IPS DF 19.7 (cell line): ENCODE measurements at regions not wholly inside any gene's neighbourhood (a gene's known extent, or its start where the extent isn't known, plus 50 kb on each side); places are given as distances from the start of the nearest gene placed in this dataset.
"Not testable (repeated sequence)": the region's sequence is repeated elsewhere in the genome, so short reads cannot be mapped to it uniquely, and the experiment has no call there.

ENCODE experiments used
- DNase-seq: peaks from one replicate; pipeline ENCODE4 v3.0.0-alpha.2; 2013; ENCODE audit warnings: low read depth, low spot score

DNA sequence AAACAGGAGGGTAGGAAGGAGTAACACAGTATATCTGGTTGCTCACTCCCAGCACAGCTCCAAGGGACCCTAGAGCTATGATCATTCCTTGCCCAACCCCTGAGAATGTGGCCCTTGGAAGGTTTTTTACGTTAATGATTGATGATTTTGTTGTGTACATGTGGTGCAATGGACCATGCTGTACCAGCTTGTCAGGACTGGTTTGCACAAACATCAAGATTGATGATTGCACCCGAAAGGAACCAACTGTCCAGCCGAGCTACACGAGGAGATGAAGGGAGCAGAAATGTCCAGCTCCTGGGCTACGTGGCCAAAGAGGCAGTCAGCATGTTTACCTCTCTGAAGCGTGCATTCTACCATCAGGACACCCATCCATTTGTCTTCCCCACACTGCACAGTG is 83.2 kb upstream of the USP9X start:
- no peak for DNase-seq

DNA sequence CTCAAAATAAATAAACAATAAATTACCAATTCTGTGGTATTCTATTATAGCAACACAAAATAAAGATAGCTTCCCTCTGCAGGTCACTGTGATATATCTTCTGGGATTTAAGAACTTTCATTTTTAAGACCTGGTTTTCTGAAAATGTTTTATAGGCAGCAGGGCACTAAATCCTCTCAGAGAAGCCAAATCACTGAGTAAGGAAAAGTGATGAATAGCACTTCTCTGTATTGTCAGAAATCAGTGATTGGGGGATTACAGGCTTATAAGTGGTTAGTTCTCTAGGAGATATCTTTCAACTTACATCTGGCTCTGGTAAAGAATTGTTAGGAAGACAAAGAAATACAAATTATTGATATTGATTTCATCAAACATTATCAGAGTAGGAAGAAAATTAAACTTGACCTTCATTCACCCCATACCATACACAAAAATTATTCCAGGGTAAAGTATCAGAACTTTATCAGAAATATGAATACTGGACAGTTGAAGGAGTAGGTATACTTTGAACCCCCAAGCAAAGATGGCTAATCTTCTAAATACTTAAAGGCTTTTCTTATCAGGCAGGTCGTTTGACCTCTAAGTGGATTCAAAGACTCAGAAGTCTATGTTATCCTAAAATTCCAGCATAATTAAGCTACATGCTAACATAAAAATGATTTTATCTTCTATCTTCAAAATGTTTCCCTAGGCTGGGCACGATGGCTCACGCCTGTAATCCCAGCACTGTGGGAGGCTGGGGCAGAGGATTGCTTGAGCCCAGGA is 81.6 kb upstream of the USP9X start:
- DNase-seq = no peak

DNA sequence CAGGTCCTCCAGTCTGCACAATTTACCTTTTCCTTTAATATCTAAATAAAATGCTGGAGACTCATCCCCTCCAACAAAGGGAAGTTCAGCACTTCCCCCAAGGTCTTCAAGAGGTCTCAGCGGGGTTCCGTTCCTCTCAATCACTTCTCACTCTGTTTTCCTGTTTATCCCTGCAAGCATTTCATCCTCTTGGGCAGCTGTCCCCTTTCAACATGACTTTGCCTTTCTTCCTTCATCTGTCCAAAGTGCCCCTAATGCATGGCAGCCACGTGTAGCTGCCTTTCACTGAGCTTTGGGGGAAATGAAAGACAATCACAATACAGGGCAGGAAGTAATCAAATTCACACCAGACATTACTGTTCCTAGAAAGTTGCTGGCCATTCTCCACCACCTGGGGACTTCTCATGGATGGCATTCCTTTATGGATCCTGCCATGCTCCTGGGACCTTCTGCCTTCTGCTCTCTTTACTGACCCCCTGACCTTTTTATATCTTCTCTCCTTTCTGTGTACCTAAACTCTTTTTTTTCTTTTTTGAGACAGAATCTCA is 79.7 kb upstream of the USP9X start:
- no peak for DNase-seq

DNA sequence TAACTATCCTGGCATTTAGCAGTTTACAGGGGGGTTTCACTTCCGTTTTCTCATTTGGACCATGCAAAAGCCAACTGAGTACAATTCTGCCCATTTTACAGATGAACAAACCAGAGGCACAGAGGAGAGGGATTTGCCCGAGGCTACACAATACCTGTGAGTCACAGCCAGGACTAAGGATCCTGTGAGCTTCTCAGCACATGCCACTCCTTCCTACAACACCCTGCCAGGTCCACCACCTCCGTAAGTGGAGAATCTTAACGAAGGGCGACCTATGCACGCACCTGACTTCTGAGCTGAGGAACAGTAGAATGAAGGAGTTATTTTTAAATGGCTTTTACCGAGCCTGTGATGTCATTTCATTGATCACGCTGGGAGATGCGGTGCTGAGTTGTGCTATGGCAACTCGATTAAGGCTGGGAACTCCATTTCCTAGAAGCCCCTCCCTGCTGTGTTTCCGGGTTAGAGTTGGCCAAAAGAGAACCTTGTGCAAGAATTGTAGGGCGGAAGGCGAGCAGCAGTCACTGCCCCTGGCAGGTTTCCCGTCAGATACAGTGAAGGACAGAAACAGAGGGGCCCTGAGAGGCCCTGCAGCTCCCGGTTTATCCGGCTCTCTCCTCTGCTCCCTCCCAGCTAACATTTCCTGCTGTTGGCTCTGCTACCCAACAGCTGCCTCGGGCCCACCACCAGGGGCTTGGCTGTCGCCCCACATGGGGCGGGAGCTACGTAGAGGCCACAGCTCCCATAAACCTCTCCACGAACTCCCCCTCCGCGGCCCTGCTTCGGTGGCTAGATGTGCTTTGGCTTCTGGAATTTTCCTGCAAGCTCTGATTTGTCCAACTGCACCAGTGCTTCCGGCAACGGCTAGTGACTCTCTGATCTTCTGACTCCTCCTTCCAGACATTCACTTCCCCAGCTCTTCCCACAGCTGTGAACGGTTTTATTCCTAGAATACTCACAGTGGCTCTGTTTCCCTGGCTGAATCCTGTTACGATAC is 75.1 kb upstream of the USP9X start:
- DNase-seq = no peak

DNA sequence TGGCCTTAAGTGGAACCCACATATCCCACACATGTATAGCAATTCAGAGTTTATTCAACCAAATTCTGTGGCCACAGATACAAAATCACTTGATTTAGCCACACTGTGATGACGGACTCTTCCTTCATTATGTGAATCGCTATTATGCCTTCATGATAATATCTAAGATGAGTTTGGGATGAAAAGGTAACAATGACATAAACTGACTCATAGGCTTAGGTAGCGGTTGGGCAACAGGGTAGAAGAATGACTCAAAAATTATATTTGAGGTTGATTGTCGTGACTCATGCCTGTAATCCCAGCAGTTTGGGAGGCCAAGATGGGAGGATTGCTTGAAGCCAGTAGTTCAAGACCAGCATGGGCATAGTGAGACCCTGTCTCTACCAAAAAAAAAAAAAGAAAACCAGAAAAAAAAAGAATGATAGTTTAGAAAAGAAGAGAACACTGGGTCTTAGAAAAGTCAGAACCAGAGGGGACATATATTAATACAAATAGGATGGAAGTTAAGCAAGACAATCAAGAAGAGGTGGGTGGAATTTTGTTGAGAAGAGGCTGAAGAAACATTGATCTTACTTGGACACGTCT is 70.4 kb upstream of the USP9X start:
- no peak for DNase-seq

DNA sequence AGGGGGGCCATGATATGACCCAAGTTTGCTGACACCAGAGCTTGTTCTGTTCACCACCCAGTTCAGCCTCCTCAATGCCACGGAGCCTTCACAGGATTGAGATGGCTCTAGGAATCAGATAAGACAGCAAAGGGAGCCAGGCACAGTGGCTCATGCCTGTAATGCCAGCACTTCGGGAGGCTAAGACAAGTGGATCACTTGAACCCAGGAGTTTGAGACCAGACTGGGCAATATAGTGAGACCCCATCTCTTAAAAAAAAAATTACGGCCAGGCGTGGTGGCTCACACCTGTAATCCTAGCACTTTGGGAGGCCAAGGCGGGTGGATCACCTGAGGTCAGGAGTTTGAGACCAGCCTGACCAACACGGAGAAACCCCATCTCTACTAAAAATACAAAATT is 67.5 kb upstream of the USP9X start:
- DNase-seq = not testable (repeated sequence)

DNA sequence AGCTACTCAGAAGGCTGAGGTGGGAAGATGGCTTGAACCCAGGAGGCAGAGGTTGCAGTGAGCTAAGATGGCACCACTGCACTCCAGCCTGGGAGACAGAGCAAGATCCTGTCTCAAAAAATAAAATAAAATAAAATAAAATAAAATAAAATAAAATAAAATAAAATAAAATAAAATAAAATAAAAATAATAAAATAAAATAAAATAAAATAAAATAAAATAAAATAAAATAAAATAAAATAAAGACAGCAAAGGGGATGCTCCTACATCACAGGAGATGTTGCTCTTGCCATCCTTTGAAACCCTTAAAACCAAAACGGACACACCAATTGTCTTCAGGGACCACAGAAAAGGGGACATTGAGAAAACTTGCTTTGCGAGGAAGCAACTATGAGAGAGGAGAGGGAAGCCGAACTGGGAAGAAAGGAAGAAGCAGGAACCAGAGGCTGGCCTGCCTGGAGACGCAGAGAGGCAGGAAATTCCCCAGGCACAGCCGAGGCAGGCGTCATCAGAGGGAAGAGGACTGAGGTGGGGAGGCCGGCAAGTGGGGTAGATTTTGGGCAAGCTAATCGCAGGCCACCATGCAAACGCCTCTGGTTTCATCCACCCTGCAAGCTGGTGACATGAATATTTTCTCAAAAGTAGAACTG is 66.7 kb upstream of the USP9X start:
- not testable (repeated sequence) for DNase-seq

DNA sequence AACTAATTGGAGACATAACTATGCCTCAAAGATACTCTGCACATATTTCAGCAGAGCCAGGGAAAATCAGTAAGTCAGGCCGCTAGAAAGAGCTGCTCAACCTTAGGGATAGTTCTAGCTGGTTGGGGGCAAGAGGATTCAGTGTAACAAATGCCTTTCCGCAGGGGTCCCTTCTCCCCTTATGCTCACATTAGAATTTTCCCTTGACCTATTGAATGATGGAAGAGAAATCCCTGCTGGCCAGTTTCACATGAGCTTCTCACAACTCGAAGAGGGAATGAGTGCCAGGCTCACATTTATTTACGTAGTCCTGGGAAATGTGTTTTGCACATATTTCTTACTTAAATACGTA is 66.2 kb upstream of the USP9X start:
- no peak for DNase-seq

DNA sequence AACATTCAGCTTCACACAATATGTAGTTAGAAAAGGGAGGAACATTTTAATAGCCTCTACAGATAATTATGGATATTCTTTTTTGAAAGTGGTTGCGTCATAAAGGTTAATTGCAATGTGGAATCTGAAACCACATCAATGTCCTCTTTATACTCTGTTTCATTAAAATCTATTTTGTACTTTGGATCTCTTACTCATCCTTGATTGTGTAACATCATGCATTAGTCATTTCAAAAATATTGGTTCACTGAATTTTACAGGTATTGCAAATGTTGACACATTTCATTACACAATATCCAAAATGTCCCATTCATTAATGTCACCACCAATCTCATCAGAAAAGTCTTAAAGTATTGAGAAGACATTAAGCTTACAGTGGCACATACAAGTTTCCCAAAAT is 62.7 kb upstream of the USP9X start:
- DNase-seq = no peak

DNA sequence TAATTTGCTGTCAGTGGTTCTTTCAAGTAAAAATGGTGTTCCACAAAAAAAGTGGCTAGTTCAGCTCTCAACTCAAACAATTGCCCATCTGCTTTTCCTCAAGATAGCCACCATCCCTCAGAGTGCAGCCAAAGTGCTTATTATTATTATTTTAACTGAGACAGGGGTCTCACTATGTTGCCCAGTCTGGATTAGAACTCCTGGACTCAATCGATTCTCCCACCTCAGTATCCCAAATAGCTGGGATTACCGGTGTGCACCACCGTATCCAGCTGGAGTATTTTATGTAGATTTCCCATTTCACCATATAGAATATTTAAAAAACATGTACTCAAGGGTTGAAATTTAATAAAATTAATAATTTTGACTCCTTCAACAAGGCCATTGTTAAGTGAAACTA is 62.1 kb upstream of the USP9X start:
- DNase-seq = no peak

DNA sequence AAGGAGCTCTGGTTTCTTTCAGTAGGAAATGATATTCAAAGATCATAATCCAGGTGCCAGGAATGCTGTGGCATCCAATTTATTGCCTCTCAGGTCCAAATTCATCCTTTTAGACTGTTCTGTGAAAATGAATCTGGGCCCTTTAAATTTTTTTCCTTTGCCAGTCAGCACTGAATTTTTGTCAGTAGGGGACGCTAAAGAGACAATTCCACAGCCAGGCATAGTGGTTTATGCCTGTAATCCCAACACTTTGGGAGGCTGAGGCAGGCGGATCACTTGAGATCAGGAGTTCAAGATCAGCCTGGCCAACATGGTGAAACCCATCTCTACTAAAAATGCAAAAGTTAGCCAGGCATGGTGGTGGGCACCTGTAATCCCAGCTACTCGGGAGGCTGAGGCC is 60.9 kb upstream of the USP9X start:
- DNase-seq = not testable (repeated sequence)

DNA sequence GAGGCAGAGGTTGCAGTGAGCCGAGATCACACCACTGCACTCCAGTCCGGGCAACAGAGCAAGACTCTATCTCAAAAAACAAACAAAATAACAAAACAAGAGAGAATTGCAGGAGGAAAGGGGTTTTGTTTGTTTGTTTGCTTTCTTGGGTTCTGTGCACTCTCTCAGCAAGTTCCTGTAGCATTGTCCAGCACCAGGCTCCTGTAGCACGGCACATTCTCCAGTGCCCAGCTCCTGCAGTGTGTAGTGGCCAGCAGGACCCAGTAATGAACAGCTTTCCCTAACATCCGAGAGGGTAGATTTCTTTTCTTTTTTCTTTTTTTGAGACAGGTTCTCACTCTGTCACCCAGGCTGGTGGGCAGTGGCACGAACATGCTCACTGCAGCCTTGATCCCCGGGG is 60.5 kb upstream of the USP9X start:
- no peak for DNase-seq

DNA sequence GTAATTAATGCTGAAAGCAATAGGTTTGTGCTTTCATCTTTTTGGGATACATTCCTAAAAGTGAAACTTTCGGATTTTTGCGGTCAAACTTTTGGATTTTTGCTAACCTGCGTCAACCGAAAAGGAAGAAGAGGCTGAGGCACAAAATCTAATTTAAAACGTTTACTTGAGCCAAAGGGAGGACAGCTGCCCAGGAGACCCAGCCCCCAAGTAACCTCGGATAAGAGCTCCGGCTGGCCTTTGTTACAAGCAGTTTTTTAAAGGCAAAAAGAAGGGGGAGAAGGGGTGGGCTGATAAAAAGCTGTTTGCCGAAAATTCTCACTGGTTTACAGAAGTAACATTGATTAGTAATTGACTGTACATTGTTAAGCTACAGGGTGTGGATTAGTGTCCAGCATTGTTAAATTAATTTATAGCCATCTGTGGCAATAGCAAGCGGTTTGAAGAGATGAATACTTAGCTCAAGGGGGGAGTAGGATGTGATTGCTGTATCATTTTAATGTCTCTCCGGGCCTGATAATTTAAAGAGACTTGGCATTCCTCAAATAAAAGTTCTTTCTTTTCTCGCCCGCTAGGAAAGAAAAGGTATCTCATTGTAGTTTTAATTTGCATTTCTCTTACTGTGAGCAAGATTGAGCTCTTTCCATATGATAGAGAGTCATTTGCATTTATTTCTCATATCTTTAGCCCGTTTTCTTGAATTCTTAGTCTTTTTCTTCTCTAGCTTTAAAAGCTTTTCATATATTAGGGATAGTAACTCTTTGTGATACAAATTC is 59.1 kb upstream of the USP9X start:
- no peak for DNase-seq

DNA sequence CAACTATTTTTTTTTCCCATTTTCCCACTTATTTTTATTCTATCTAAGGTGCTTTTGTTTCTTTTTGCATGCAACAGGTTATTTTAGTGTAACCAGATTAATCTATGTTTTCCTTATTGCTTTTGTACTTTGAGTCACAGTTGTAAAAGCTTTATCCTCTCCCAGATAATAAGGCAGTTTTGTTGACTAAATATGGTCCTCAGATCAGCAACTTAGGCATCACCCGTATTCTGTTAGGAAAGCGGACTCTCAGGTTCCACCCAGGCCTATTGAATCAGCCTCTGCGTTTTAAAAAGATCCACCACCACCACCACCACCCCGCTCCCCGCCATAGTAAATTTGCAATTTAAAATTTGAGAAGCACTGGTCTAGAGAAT is 58.6 kb upstream of the USP9X start:
- DNase-seq = no peak

DNA sequence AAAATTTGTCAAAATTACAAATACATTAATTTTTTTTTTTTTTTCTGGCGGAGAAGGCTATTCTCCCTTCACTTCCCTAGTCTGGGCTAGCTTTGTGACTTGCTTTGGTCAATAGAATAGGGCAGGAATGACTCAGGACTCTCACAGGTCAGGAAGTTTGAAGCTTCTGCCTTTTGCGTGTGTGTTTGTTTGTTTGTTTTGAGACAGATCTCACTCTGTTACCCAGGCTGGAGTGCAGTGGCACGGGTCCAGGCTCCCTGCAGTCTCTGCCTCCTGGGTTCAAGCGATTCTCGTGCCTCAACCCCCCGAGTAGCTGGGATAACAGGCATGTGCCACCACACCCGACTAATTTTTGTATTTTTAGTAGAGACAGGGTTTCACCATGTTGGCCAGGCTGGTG is 55.9 kb upstream of the USP9X start:
- no peak for DNase-seq

DNA sequence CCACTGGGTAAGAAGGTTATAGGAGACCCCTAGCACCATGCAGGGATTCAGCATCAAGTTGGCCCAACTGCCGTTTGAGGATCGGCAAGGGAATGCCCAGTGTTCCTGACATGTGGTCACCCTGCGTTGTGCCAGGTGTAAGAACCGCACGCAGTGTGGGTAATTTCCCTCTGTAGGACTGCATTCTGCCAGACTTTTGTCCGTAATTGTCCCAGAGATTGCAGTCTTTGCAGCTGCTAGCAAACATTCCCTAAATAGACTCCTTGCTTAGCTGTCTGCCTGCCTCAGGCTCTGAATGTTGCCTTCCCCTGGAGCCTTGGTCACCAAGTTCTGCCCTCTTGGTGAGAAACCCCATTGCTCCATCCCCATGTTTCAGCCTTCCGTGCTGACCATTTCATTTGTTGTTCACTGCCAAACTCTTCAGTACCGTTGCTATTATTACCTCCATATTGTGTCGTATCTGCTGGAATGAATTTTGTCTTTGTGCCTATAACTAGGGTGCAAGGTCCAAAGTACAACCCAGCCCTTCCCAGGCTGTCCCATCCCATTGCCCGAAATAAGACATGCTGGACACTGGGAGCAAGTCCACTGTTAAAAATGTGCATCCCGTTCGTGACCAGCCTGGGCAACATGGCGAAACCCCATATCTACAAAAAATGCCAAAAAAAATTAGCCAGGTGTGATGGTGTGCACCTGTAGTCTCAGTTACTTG is 53.8 kb upstream of the USP9X start:
- no peak for DNase-seq

DNA sequence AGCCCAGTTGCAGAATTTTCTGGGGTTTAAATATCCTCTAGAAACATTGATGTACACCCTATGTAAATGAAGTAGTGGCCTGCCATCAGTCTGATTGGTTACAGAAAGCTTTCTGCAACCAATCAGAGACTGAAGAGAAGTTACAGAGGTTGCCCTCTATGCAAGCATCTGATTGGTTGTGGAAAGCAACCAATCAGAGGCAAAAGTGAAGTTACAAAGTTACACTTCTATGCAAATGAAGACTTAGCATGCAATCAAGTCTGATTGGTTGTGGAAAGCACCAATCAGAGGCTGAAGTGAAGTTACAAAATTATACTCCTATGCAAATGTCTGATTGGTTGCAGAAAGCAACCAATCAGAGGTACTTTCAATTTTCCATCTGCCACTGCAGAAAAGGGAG is 51.9 kb upstream of the USP9X start:
- no peak for DNase-seq

DNA sequence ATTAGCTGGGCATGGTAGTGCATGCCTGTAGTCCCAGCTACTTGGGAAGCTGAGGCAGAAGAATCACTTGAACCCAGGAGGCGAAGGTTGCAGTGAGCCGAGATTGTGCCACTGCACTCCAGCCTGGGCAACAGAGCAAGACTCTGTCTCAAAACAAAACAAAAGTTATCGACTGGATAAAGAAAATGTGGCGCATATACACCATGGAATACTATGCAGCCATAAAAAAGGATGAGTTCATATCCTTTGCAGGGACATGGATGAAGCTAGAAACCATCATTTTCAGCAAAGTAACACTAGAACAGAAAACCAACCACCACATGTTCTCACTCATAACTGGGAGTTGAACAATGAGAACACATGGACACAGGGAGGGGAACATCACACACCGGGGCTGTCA is 50.3 kb upstream of the USP9X start:
- DNase-seq = not testable (repeated sequence)
